GM10248 (cell line): ENCODE measurements at regions not wholly inside any gene's neighbourhood (a gene's known extent, or its start where the extent isn't known, plus 50 kb on each side); places are given as distances from the start of the nearest gene placed in this dataset.

ENCODE experiments used
- CTCF ChIA-PET: fragments of 300-600 bp; sonication (Branson Sonifier 250); formaldehyde crosslinking; extraction: SDS; loops from one replicate; lab custom pipeline; 2021; ENCODE audit warnings: antibody characterized with exemption; lab: Yijun Ruan, JAX
- POLR2A ChIA-PET: fragments of 350-650 bp; sonication (Branson Sonifier 250); formaldehyde crosslinking; extraction: SDS; loops from one replicate; lab custom pipeline; 2020; ENCODE audit warnings: antibody characterized with exemption; lab: Yijun Ruan, JAX
- DNase-seq: peaks from one replicate; pipeline ENCODE4 v3.0.0; 2012; ENCODE audit errors: extremely low spot score
- CTCF ChIP-seq: IDR thresholded peaks from 2 replicates; pipeline ENCODE4 v1.5.1; 2012; ENCODE audit warnings: mild to moderate bottlenecking, low read depth; ENCODE audit errors: extremely low read depth, missing control alignments, control extremely low read depth

DNA sequence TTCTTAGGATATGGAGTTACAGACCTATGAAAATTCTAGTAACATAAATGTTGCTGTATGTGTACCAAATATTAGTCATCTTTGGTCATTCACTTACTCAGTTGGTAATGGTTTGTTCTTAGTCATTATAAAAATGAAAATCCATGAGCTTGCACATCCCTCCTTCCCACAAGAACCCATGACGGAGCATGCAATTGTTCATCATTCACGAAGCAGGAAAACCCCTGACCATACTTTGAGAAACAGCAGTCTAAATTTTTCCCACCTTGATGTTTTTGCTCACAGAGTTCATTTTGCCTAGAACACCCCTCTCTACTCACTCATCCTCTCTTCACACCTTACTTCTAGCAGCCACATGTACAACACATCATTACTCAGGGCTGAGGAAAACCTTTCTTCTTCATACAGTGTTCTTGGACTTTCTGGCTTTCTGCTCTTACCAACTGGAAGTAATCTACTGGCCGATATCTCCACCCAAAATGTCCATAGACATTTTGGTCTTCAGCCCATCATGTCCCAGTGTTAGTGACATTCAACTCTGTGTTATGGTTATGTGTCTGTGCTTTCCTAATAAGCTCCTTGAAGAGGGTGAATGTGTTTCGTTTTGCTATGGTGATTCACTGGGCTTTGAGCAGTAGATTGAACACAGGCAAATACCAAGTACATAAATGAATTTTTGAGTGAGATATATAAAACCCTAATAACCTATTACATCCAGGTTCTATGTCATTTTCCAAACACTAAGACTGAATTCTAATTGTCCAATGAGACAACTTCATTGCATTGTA, 189.9 kb downstream of the ZC3H11B start:
- TF ChIP-seq CTCF, result no peak
- CTCF ChIA-PET, result interaction anchor here (0.7 to 1.5 kb wide), 3 partner anchors 30 to 145 kb away, joined by 3 read pairs; no protein-coding TSS in a partner anchor
- POLR2A ChIA-PET, result no interaction called here
- peak; percentile 15 for DNase-seq

DNA sequence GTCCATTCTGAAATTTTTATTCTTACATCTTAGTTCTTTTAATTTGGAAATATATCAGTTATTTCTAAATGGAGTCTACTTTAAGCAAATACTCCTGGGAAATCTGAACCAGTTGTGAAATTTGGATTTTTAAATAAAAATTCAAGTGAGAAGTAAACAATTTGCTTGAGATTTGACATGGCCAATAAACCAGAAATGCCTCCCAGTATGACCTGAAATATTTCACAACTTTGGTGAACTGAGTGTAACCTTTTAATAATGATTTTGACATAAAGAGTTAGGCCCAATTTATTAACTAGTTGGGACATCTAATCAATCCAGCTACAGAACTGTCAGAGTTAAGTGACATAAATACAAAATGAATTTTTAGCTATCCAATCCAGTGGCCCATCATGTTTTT, 192.0 kb downstream of the ZC3H11B start:
- ChIA-PET POLR2A (no interaction called here), CTCF (interaction anchor here (1.2 to 1.4 kb wide), 2 partner anchors 21 to 45 kb away, joined by 3 to 5 read pairs; no protein-coding TSS in a partner anchor)
- TF ChIP-seq CTCF, result no peak
- DNase-seq, result no peak

- CTCF ChIA-PET, result no interaction called here
- DNase-seq, result no peak
- no peak for TF ChIP-seq CTCF
- POLR2A ChIA-PET, result no interaction called here
These were observed 193.0 kb downstream of the ZC3H11B start for GRCh38 chr1:219419860-219420259.

GRCh38 chr1:219419065-219419464, 193.8 kb downstream of the ZC3H11B start:
- POLR2A ChIA-PET, result no interaction called here
- no peak for TF ChIP-seq CTCF
- CTCF ChIA-PET, result no interaction called here
- no peak for DNase-seq

DNA sequence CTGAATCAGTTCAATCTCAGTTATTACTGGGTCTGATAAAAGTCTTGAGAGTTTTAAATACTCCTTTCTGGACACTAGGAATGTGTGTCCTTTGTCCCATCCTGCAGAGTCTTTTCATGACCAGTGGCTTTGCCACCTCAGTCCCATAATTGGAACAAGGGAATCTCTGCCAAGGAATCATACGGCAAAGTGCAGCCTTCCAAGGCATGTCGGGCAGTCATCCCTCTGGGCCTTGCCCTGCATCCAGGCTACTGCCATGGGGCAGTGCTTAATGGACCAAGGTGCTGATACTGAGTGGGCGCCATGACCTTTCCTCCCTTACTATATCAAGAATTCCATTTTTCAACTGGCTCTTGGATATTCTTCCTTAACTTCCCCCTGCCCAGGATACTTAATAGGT, 195.3 kb downstream of the ZC3H11B start:
- TF ChIP-seq CTCF, result no peak
- no peak for DNase-seq
- POLR2A ChIA-PET, result no interaction called here
- CTCF ChIA-PET, result interaction anchor here (1.0 to 1.1 kb wide), 3 partner anchors 9 to 12 kb away, joined by 3 to 4 read pairs (median 4); no protein-coding TSS in a partner anchor

DNA sequence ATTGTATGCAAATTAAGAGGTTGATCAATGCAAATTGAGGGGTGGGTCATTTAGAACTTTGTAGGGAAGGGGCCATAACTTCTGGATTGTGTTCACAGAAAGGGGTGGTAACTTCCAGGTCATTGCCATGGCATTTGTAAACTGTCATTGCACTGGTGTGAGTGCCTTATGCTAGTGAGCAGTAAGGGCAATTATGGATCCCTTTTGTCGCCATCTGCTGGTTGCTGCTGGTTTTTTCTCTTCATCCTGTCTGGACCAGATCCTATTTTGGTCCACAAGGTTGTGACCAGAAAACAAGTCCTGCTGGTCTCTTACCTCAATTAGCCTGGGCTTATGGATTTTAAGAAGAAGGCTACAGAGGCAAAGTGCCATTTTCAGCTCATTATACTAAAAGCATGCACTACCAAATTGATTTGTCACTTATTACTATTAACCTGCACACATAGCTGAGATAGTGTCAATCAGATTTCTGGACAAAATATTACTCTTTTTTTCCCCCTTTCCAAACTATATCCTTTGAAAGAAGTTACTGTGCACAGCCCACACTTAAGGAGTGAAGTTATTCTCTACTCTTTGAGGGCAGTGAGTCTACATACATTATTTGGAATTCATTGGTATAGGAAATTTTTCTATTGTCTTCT, 196.2 kb downstream of the ZC3H11B start:
- peak; percentile 59 for TF ChIP-seq CTCF
- POLR2A ChIA-PET, result no interaction called here
- CTCF ChIA-PET, result interaction anchor here (0.6 to 2.0 kb wide), 6 partner anchors 10 to 150 kb away, joined by 3 to 5 read pairs (median 4); no protein-coding TSS in a partner anchor
- no peak for DNase-seq
